ENCODE measurements at regions not wholly inside any gene's neighbourhood (a gene's known extent, or its start where the extent isn't known, plus 50 kb on each side); places are given as distances from the start of the nearest gene placed in this dataset.

DNA sequence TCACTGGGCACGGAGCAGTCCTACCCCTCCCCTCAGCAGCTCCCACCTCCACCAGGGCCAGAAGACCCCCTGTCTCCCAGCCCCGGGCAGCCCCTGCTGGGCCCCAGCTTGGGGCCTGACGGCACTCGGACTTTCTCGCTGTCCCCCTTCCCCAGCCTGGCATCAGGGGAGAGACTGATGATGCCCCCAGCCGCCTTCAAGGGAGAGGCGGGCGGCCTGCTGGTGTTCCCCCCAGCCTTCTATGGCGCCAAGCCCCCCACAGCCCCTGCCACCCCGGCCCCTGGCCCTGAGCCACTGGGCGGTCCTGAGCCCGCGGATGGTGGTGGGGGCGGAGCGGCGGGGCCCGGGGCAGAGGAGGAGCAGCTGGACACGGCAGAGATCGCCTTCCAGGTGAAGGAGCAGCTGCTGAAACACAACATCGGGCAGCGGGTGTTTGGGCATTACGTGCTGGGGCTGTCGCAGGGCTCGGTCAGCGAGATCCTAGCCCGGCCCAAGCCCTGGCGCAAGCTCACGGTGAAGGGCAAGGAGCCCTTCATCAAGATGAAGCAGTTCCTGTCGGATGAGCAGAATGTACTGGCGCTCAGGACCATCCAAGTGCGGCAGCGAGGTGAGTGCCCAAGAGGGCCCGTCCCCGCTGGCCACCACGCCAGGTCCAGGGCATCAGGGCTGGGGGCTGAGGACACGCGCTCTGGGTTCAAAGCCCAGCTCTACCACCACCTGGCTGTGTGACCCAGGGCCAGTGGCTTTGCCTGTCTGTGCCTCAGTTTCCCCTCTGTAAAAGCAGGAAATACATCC, 58.6 kb downstream of the PHETA1 start:
- no peak for DNase-seq (ENCODE audit: low read depth)

DNA sequence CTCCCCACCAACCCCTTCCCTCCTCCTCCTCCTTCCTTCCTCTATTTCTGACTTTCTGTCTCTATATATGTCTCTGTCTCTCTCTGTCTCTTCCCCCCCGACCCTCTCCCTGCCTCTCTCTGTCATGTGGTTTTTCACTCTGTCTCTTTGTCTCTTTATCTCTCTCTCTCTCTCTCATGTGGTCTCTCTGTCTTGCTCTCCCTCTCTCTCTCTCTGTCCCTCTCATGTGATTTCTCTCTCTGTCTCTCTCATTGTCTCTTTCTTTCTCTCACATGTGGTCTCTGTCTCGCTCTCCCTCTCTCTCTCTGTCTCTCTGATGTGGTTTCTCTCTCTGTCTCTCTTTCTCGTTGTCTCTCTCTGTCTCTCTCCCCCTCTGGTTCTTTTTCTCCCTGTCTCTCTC, 59.3 kb downstream of the PHETA1 start:
- DNase-seq (ENCODE audit: low read depth): no peak

- no peak for DNase-seq (ENCODE audit: low read depth)
These were observed 60.4 kb downstream of the PHETA1 start for GRCh38 chr12:111308473-111308872.

DNA sequence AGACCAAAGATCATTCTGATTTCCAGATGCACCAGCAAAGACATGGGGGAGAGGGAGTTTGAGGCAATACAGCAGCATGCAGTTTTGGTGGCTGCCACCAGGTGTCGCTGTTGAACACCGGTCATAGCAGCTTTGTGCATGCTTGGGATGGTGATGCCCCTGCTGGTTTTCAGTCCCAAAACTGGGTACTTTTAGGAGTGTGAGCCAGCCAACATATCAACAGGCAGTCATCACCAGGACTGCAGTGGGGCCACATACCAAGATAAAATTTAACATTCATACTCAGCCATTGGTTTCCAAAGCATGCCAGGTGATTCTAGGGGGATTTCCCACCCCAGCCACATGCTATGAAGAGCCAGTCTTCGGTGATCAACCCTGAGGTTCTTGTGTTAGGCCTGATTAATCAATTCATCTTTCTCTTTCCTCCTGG, 64.2 kb downstream of the PHETA1 start:
- DNase-seq (ENCODE audit: low read depth): peak; percentile 54

GRCh38 chr12:111303531-111303930, 65.4 kb downstream of the PHETA1 start:
- DNase-seq (ENCODE audit: low read depth): no peak

DNA sequence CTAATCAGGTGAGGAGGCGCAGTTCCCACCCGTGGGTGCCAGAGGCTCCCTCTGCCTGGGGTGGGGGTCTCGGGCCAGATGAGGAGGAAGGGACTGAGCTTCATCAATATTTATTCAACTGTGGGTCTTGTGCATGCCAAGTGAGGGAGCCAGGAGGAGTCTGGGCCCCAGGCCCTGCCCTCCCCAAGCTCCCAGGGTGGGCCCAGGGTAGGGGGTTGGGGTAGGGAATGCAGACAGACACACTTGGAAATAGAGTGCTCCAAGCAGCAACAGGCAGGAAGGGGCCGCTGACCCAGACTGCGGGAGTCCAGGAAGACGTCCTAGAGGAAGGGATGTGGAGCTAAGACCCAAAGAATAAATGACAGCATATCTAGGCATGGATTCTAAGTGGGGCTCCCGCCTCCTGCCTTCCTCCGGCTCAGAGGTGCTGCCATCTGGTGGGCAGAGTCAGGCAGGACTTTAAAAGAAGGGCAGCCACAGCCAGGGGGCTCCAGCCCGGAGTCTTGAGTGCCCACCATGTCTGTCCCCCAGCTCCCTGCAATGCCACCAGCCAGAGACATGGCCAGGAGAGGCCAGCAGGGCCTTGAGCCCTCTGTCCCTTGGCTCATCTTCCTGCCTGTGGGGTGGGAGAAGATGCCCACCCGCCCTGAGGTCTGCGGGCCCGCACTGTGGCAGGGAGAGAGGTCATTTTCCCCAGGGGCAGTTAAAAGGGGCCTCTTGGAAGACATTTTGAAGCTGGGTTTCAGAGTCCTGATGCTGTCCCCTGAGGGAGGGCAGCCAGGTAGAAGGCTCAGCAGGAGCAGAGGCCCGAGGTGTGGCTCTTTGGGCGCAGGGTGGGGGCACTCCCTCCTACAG, 70.1 kb downstream of the PHETA1 start:
- peak; percentile 39 for DNase-seq (ENCODE audit: low read depth)

GRCh38 chr12:111297703-111298426, 71.0 kb downstream of the PHETA1 start:
- no peak for DNase-seq (ENCODE audit: low read depth)

DNA sequence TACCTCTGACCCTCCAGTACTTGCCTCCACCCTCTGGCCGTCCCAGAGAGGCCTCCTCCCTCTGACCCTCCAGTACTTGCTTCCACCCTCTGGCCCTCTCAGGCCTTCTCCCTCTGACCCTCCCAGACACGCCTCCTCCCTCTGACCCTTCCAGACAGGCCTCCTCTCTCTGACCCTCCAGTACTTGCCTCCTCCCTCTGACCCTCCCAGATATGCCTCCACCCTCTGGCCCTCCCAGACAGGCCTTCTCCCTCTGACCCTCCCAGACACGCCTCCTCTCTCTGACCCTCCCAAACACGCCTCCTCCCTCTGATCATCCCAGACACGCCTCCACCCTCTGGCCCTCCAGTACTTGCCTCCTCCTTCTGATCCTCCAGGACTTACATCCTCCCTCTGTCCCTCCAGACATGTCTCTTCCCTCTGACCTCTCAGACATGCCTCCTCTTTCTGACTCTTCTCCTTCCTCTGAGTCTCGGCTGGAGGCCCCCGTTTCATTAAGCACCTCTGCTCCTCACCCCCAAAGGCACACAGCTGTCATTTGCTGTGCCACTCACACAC, 71.9 kb downstream of the PHETA1 start:
- no peak for DNase-seq (ENCODE audit: low read depth)

DNA sequence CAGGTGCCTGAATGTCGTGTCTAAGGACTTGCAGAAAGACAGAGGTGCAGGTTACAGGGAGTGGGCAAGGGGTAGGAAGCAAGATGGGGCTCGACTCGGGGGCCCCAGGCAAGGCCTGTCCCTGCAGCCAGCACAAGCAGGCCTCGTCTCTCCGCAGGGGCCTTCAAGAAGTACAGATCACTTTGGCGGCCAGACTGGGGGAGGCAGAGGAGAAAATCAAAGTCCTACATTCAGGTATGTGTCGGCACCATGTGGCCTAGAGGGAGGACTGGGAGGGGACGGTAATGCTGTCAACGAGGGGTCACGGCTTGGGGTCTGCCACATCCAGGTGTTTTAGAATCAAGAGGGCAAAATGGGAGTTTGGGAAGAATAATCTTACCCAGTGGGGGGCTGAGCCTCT, 73.7 kb downstream of the PHETA1 start:
- no peak for DNase-seq (ENCODE audit: low read depth)

GRCh38 chr12:111293266-111294009, 75.5 kb downstream of the PHETA1 start:
- DNase-seq (ENCODE audit: low read depth): no peak

DNA sequence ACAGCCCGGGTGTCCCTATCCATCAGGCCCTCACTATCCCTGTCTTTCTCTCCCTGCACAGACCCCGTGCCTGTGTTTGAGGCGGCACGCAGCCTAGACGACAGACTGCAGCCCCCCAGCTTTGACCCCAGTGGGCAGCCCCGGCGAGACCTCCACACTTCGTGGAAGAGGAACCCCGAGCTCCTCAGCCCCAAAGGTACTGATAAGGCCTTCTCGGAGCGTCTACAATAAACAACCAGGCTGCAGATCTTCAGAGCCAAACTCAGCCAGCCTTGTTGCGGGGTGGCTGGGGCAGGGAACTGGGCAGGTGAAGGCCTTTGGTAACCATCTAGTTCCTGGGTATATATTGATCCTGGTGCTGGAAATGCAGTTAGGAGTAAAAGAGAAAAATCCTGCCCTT, 77.5 kb downstream of the PHETA1 start:
- no peak for DNase-seq (ENCODE audit: low read depth)

DNA sequence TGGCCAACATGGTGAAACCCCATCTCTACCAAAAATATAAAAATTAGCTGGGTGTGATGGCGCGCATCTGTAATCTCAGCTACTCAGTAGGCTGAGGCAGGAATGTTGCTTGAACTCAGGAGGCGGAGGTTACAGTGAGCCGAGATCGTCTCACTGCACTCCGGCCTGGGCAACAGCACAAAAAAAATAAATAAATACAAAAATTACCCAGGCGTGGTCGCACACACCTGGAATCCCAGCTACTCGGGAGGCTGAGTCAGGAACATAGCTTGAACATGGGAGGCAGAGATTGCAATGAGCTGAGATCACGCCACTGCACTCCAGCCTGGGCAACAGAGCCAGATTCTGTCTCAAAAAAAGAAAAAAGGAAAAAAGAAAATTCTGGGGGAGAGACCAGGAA, 80.1 kb downstream of the PHETA1 start:
- DNase-seq (ENCODE audit: low read depth): no peak

DNA sequence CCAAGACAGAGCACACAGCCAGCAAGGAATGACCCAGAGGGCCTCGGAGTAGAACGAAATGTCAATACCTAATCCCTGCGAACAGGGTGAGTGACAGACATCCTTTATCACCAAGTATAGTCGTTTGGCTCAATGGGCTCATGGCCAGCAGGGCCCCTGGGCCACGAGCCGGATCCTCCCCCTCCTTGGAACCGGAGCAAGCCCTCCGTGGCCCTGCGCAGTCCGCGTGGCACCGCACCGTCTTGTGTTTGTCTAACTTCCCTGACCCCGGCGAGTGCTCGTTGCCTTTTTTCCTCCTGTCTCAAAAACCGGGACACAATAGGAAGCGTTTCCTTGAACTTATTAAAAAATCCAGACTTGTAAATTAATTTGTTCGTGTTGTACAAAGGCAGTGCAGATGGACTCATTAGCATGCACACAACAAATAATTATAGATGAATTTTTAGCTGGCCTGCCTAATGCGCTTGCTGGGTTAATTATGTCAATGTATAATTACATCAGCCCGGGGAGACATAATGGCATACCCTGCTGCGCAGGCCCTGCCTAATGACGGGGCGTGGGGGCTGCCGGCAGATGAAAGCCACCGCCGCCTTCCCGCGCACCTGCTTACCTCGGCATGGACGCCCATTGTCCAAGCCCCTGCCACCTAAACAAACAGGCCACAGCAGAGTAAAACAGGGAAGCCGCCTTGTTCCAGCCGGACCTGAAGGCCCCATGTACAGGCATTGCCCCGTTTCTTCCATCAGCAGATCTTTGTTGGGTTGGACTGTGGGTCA, 81.6 kb downstream of the PHETA1 start:
- DNase-seq (ENCODE audit: low read depth): no peak

- no peak for DNase-seq (ENCODE audit: low read depth)
These were observed 83.7 kb downstream of the PHETA1 start for GRCh38 chr12:111285200-111285599.

GRCh38 chr12:111284709-111285108, 84.2 kb downstream of the PHETA1 start:
- no peak for DNase-seq (ENCODE audit: low read depth)

DNA sequence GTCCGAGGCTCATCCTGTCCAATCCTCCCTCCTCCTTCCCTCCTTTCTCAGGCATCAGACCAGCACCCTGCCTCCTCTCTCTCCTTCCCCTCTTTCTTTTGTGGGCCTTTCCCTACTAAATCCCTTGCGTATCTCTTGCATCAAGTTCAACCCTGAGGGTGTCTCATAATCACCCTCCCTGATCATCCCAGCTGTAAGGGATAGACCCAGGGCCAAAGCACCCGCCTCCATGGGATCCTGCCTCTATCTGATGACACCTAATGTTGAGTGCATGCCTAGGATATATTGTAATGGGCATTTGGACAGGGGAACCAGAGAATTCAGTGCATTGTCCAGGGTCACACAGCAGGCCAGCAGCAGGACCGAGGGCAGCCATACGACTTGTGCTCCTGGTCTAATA, 84.9 kb downstream of the PHETA1 start:
- DNase-seq (ENCODE audit: low read depth): no peak

DNA sequence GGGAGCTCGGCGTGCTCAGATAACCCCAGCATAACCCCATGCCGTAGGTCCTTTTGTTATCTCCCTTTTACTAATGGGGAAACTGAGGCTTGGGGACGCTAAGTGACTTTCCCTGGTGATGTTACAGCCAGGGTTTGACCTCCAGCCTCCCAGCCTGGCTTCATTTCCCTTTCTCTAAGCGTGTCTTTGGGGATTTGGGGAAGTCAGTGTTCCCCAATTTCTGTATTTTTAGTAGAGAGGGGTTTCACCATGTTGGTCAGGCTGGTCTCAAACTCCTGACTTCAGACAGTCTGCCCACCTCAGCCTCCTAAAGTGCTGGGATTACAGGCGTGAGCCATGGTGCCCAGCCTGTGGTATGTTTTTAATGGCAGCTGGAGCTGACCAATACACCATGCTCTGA, 85.4 kb downstream of the PHETA1 start:
- no peak for DNase-seq (ENCODE audit: low read depth)

DNA sequence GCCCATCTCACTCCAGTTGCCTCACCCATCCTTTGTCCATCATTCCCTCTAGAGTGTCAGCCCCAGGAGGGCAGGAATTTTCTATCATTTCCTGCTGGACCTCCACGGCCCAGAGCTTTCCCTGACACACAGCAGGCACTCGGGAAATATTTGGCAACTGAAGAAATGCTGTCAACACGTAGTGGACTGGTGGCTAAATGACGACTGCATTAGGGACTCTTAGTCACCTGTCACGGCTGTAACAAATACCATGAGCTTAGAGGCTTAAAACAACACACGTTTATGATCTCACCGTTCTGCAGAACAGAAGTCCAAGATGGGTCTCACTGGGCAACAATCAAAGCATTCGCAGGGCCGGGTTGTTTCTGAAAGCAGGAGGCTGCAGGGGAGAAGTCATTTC, 91.3 kb downstream of the PHETA1 start:
- DNase-seq (ENCODE audit: low read depth): no peak

DNA sequence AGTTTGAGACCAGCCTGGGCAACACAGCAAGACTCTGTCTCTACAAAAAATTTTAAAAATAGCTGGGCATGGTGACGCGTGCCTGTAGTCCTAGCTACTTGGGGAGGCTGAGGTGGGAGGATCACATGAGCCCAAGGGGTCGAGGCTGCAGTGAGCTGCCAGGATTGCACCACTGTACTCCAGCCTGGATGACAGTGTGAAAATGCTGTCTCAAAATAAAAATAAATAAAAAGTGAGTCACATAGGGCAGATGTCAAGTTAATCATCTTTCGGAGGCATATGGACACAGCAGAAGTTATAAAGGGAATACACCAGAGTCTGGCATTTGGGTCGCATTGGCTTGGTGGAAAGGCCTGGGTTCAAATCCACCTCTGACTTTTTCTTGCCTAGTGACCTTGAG, 92.7 kb downstream of the PHETA1 start:
- DNase-seq (ENCODE audit: low read depth): no peak

GRCh38 chr12:111275308-111275707, 93.6 kb downstream of the PHETA1 start:
- DNase-seq (ENCODE audit: low read depth): no peak

GRCh38 chr12:111274777-111275176, 94.1 kb downstream of the PHETA1 start:
- no peak for DNase-seq (ENCODE audit: low read depth)

All from activated T-cell treated with anti-CD3 and anti-CD28 coated beads for 48 hours (primary cell).